ENCODE measurements at regions not wholly inside any gene's neighbourhood (a gene's known extent, or its start where the extent isn't known, plus 50 kb on each side); places are given as distances from the start of the nearest gene placed in this dataset.

GRCh38 chr5:4145511-4145910 is 549.9 kb downstream of the IRX1 start:
- Mint-ChIP-seq H3K27ac (no peak overlapping the region), H3K36me3 (no peaks in the 10 kb centered on the region), H3K9me3 (no peaks in the 10 kb centered on the region), H3K4me3 (no peak overlapping the region), H3K4me1 (ENCODE audit: low read depth in 2 of 2) (no peaks in the 10 kb centered on the region), H3K27me3 (peaks cover 0 to 5% of the 10 kb centered on the region in 2 donors)
- DNase-seq (ENCODE audit: low spot score): no peak
- no peak for ATAC-seq

GRCh38 chr5:4148009-4148408 is 552.4 kb downstream of the IRX1 start:
- H3K4me3 Mint-ChIP-seq: no peak overlapping the region
- ATAC-seq (no peak), DNase-seq (ENCODE audit: low spot score) (no peak)
- no peaks in the 10 kb centered on the region for H3K9me3 Mint-ChIP-seq
- no peak overlapping the region for H3K27ac Mint-ChIP-seq
- no peaks in the 10 kb centered on the region for H3K36me3 Mint-ChIP-seq
- H3K27me3 Mint-ChIP-seq: peaks cover 0 to 5% of the 10 kb centered on the region in 2 donors
- H3K4me1 Mint-ChIP-seq (ENCODE audit: low read depth in 2 of 2): no peaks in the 10 kb centered on the region

DNA sequence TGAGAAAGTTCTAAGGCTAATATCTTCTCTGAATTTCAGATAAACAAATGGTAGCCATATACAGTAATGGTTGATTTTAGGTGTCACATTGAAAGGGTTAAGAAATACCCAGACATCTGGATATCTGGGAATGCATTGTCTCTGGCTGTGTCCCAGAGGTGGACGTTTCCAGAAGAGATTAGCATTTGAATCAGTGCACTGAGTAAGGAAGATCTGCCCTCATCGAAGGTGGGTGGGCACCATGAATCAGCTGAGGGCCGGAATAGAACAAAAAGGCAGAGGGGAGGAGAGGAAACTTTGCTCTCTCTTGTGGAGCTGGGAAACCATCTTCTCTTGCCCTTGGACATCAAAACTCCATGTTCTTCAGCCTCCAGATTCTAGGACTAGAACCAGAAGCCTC is 554.4 kb downstream of the IRX1 start:
- Mint-ChIP-seq H3K27ac (no peak overlapping the region), H3K4me3 (no peak overlapping the region), H3K36me3 (no peaks in the 10 kb centered on the region), H3K9me3 (no peaks in the 10 kb centered on the region), H3K27me3 (peaks cover 0 to 5% of the 10 kb centered on the region in 2 donors), H3K4me1 (ENCODE audit: low read depth in 2 of 2) (no peaks in the 10 kb centered on the region)
- ATAC-seq (no peak), DNase-seq (ENCODE audit: low spot score) (no peak)

GRCh38 chr5:4156153-4156552 is 560.5 kb downstream of the IRX1 start:
- no peak overlapping the region for H3K4me3 Mint-ChIP-seq
- H3K36me3 Mint-ChIP-seq: no peaks in the 10 kb centered on the region
- ATAC-seq (no peak), DNase-seq (ENCODE audit: low spot score) (no peak)
- H3K27ac Mint-ChIP-seq: no peak overlapping the region
- peaks cover 2% of the 10 kb centered on the region for H3K9me3 Mint-ChIP-seq
- H3K4me1 Mint-ChIP-seq (ENCODE audit: low read depth in 2 of 2): no peaks in the 10 kb centered on the region
- peaks cover 0 to under 1% of the 10 kb centered on the region in 2 donors for H3K27me3 Mint-ChIP-seq

- Mint-ChIP-seq H3K27me3 (peaks cover 0 to 2% of the 10 kb centered on the region in 2 donors), H3K36me3 (no peaks in the 10 kb centered on the region), H3K4me3 (no peak overlapping the region), H3K9me3 (peaks cover 2% of the 10 kb centered on the region), H3K4me1 (ENCODE audit: low read depth in 2 of 2) (no peaks in the 10 kb centered on the region), H3K27ac (no peak overlapping the region)
- DNase-seq (ENCODE audit: low spot score): no peak
- no peak for ATAC-seq
Observed at GRCh38 chr5:4156889-4157288, 561.3 kb downstream of the IRX1 start.

DNA sequence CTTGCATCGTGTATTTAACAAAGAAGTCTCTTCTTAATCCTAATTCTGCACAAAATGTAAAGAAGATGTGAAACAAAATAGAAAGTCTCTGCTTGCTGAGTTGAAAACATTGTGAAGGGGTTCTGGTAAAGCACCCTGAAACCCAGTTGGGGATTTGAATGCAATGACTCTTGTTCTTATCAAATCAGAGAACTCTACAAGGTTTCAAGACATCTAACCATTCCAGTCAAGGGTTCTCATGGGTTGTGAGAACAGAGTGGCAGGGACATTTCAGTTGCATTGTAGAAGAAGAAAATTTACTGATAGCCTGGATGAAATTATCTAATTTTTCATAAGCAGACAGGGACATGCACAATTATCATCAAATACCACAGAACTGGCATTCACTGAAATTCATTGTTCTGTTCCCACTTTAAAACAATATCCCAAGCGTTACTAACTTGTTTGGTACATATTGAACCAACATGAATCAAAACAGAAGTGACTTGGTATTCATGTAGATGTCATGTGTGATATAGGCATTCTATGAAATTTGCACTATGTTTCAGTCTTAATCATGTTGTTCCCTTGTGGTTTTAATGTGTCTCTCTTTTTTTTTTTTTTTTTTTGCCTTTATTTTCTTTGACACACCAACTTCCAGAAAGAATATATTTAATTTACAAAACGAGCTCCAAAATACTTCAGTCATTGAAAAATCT is 563.3 kb downstream of the IRX1 start:
- Mint-ChIP-seq H3K9me3 (peaks cover 2% of the 10 kb centered on the region), H3K27me3 (peaks cover 0 to 2% of the 10 kb centered on the region in 2 donors), H3K36me3 (no peaks in the 10 kb centered on the region), H3K4me3 (no peak overlapping the region), H3K4me1 (ENCODE audit: low read depth in 2 of 2) (no peaks in the 10 kb centered on the region), H3K27ac (no peak overlapping the region)
- no peak for ATAC-seq
- DNase-seq (ENCODE audit: low spot score): no peak

GRCh38 chr5:4159681-4160080 is 564.0 kb downstream of the IRX1 start:
- H3K4me3 Mint-ChIP-seq: no peak overlapping the region
- H3K36me3 Mint-ChIP-seq: no peaks in the 10 kb centered on the region
- ATAC-seq (no peak), DNase-seq (ENCODE audit: low spot score) (no peak)
- no peak overlapping the region for H3K27ac Mint-ChIP-seq
- H3K4me1 Mint-ChIP-seq (ENCODE audit: low read depth in 2 of 2): no peaks in the 10 kb centered on the region
- H3K9me3 Mint-ChIP-seq: peaks cover 2% of the 10 kb centered on the region
- peaks cover 0 to 2% of the 10 kb centered on the region in 2 donors for H3K27me3 Mint-ChIP-seq

DNA sequence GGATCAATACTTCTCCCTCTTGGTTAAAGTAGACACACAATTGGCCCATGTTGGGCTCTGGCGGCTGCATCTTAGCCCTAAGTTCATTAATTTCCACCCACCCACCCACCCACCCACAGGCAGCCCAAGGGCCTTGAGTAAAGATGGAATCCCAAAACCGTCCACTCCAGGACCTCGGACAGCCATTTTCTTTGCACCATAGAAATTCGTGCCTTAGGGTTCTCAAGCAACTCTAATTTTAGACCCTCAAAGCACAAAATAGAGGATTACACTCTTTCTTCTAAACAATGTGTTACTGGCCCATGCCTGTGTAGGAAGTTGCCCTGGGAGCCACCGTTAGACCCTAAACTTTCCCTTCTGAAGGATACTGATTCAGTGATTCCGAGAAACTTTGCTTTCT is 568.5 kb downstream of the IRX1 start:
- peaks cover 0 to 2% of the 10 kb centered on the region in 2 donors for H3K27me3 Mint-ChIP-seq
- peaks cover 2% of the 10 kb centered on the region for H3K9me3 Mint-ChIP-seq
- ATAC-seq (no peak), DNase-seq (ENCODE audit: low spot score) (no peak)
- no peaks in the 10 kb centered on the region for H3K4me1 Mint-ChIP-seq (ENCODE audit: low read depth in 2 of 2)
- H3K36me3 Mint-ChIP-seq: no peaks in the 10 kb centered on the region
- H3K27ac Mint-ChIP-seq: no peak overlapping the region
- H3K4me3 Mint-ChIP-seq: no peak overlapping the region

- H3K4me1 Mint-ChIP-seq (ENCODE audit: low read depth in 2 of 2): no peaks in the 10 kb centered on the region
- DNase-seq (ENCODE audit: low spot score): no peak
- H3K36me3 Mint-ChIP-seq: peaks cover 17% of the 10 kb centered on the region
- peaks cover 9% of the 10 kb centered on the region for H3K9me3 Mint-ChIP-seq
- no peak overlapping the region for H3K4me3 Mint-ChIP-seq
- H3K27ac Mint-ChIP-seq: no peak overlapping the region
- ATAC-seq: no peak
- H3K27me3 Mint-ChIP-seq: no peaks in the 10 kb centered on the region
Observed at GRCh38 chr5:4180703-4181102, 585.1 kb downstream of the IRX1 start.

DNA sequence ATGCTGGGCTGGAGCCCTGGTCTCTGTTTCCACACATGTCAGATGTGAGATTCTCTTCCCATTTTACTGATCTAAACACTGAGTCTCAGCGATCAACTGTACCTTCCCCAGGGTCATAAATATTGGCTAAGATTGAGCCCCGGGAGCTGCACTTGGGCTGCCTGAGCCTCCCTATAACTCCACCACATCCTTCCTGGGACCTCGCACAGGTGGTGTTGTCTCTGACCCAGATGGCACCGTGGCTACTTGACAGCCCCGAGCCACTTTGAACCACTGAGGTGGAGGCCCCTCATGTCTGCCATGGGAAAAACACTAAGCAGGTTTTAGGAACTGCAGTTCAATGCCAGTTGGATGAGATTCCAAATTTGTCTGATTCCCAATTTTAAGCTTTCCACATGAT is 586.5 kb downstream of the IRX1 start:
- H3K9me3 Mint-ChIP-seq: peaks cover 9% of the 10 kb centered on the region
- ATAC-seq: no peak

GRCh38 chr5:4185127-4185526 is 589.5 kb downstream of the IRX1 start:
- Mint-ChIP-seq H3K27ac (no peak overlapping the region), H3K4me3 (no peak overlapping the region), H3K36me3 (peaks cover 10% of the 10 kb centered on the region), H3K27me3 (no peaks in the 10 kb centered on the region), H3K4me1 (ENCODE audit: low read depth in 2 of 2) (peaks cover 0 to 5% of the 10 kb centered on the region in 2 donors), H3K9me3 (peaks cover 8% of the 10 kb centered on the region)
- DNase-seq (ENCODE audit: low spot score) (no peak), ATAC-seq (no peak)

More for the DNA sequence above, 586.5 kb downstream of the IRX1 start:
- Mint-ChIP-seq H3K27ac (no peak overlapping the region), H3K36me3 (peaks cover 13% of the 10 kb centered on the region), H3K4me1 (ENCODE audit: low read depth in 2 of 2) (peaks cover 0 to 5% of the 10 kb centered on the region in 2 donors), H3K27me3 (no peaks in the 10 kb centered on the region), H3K4me3 (no peak overlapping the region)
- no peak for DNase-seq (ENCODE audit: low spot score)

GRCh38 chr5:4188704-4189103 is 593.1 kb downstream of the IRX1 start:
- no peaks in the 10 kb centered on the region for H3K27me3 Mint-ChIP-seq
- peaks cover 7% of the 10 kb centered on the region for H3K36me3 Mint-ChIP-seq
- peak; percentile 39 to 64 for ATAC-seq
- no peak overlapping the region for H3K4me3 Mint-ChIP-seq
- peaks cover 7% of the 10 kb centered on the region for H3K9me3 Mint-ChIP-seq
- peaks cover 0 to 5% of the 10 kb centered on the region in 2 donors for H3K4me1 Mint-ChIP-seq (ENCODE audit: low read depth in 2 of 2)
- no peak overlapping the region for H3K27ac Mint-ChIP-seq
- DNase-seq (ENCODE audit: low spot score): no peak

DNA sequence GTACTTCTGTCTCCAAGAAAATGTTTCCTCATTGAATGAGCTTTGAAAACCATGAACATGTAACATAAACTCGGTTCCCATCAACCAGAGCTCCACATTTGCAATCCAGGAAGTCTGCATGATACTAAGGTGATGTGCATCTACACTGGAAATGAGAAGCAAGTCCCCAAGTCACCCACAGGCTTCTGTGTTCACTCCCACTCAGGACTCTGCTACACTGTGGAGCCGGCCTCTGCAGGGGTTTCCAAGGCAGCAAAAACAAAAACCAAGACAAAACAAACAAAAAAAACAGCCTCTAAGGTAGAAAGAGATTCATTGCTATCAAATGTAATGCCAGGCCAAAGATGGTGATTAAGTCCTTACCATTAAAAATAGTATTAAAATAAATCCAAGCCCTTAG is 593.7 kb downstream of the IRX1 start:
- H3K27me3 Mint-ChIP-seq: no peaks in the 10 kb centered on the region
- H3K4me1 Mint-ChIP-seq (ENCODE audit: low read depth in 2 of 2): peaks cover 0 to 5% of the 10 kb centered on the region in 2 donors
- ATAC-seq (no peak), DNase-seq (ENCODE audit: low spot score) (no peak)
- no peak overlapping the region for H3K4me3 Mint-ChIP-seq
- H3K36me3 Mint-ChIP-seq: peaks cover 1% of the 10 kb centered on the region
- H3K9me3 Mint-ChIP-seq: peaks cover 6% of the 10 kb centered on the region
- no peak overlapping the region for H3K27ac Mint-ChIP-seq

- Mint-ChIP-seq H3K27me3 (no peaks in the 10 kb centered on the region), H3K4me3 (no peak overlapping the region), H3K36me3 (no peaks in the 10 kb centered on the region), H3K27ac (no peak overlapping the region), H3K4me1 (ENCODE audit: low read depth in 2 of 2) (peaks cover 0 to 4% of the 10 kb centered on the region in 2 donors), H3K9me3 (peaks cover 2% of the 10 kb centered on the region)
- no peak for DNase-seq (ENCODE audit: low spot score)
- no peak for ATAC-seq
Observed at GRCh38 chr5:4191041-4191440, 595.4 kb downstream of the IRX1 start.

- H3K27me3 Mint-ChIP-seq: no peaks in the 10 kb centered on the region
- no peak for DNase-seq (ENCODE audit: low spot score)
- peak; percentile 43 to 52 for ATAC-seq
- peaks cover 2% of the 10 kb centered on the region for H3K9me3 Mint-ChIP-seq
- H3K4me3 Mint-ChIP-seq: no peak overlapping the region
- H3K27ac Mint-ChIP-seq: no peak overlapping the region
- no peaks in the 10 kb centered on the region for H3K36me3 Mint-ChIP-seq
- H3K4me1 Mint-ChIP-seq (ENCODE audit: low read depth in 2 of 2): no peaks in the 10 kb centered on the region
Observed at GRCh38 chr5:4191703-4192102, 596.1 kb downstream of the IRX1 start.
